ENCODE measurements at regions not wholly inside any gene's neighbourhood (a gene's known extent, or its start where the extent isn't known, plus 50 kb on each side); places are given as distances from the start of the nearest gene placed in this dataset.

GRCh38 chr21:25191141-25191540, 416.1 kb downstream of the MRPL39 start:
- no peak overlapping the region for H2BK5ac ChIP-seq (ENCODE audit: low read depth, low read length, poor library complexity, severe bottlenecking)
- H3K9me3 ChIP-seq (ENCODE audit: control insufficient read depth, insufficient read depth, low read length): no peaks in the 10 kb centered on the region
- no peak overlapping the region for H3K4me2 ChIP-seq (ENCODE audit: low read depth, low read length)
- H3K4me3 ChIP-seq (ENCODE audit: insufficient read depth, low read depth, low read length): no peak overlapping the region
- H3K27me3 ChIP-seq (ENCODE audit: control insufficient read depth, insufficient read depth, low read length): no peaks in the 10 kb centered on the region
- intact Hi-C loops (cut with micrococcal nuclease) (no loop called here), dilution Hi-C loops (cut with HindIII; ENCODE audit: low sequenced_read_pairs, unreplicated experiment) (no loop called here), in situ Hi-C loops (cut with MboI; ENCODE audit: low sequenced_read_pairs) (no loop called here)
- H4K5ac ChIP-seq (ENCODE audit: low read depth, low read length): no peak overlapping the region
- H3K9me1 ChIP-seq (ENCODE audit: insufficient read depth, low read length): no peaks in the 10 kb centered on the region
- H3K18ac ChIP-seq (ENCODE audit: low read depth, low read length): no peak overlapping the region
- ATAC-seq (ENCODE audit: low read depth) (no peak), DNase-seq (no peak)
- H3K4me1 ChIP-seq (ENCODE audit: control insufficient read depth, insufficient read depth, low read length): no peaks in the 10 kb centered on the region
- H4K20me1 ChIP-seq (ENCODE audit: insufficient read depth, low read length): no peaks in the 10 kb centered on the region
- no peaks in the 10 kb centered on the region for H3K36me3 ChIP-seq (ENCODE audit: control insufficient read depth, insufficient read depth, low read length)
- no peak overlapping the region for H2AFZ ChIP-seq (replicated peaks; ENCODE audit: low read length, poor library complexity)
- no peak overlapping the region for H3K56ac ChIP-seq (ENCODE audit: extremely low read depth, insufficient read depth, low read length)
- ChIA-PET CTCF (interaction anchor here (0.5 kb wide), 1 partner anchor 92 kb away, joined by 4 read pairs; no protein-coding TSS in a partner anchor), POLR2A (ENCODE audit: unreplicated experiment) (no interaction called here)
- H2BK15ac ChIP-seq (ENCODE audit: low read depth, low read length): no peak overlapping the region
- TF ChIP-seq CHD1 (IDR thresholded peaks at IDR 0.05; ENCODE audit: low read depth, low read length) (no peak), ELK1 (IDR thresholded peaks at IDR 0.05; ENCODE audit: borderline replicate concordance, low read depth, low read length) (no peak), NFE2L2 (IDR thresholded peaks at IDR 0.05; ENCODE audit: low read depth, low read length) (no peak), SMC3 (IDR thresholded peaks at IDR 0.05; ENCODE audit: low read depth, low read length) (no peak), RFX5 (IDR thresholded peaks at IDR 0.05; ENCODE audit: low read depth, low read length) (no peak), FOS (IDR thresholded peaks at IDR 0.05; ENCODE audit: low read depth, low read length) (no peak), CTCF (conservative IDR thresholded peaks at IDR 0.05; ENCODE audit: low read depth, low read length) (no peak), CEBPB (IDR thresholded peaks at IDR 0.05; ENCODE audit: low read depth, low read length) (no peak), RCOR1 (IDR thresholded peaks at IDR 0.05; ENCODE audit: insufficient replicate concordance, low read length) (no peak), MAZ (IDR thresholded peaks at IDR 0.05; ENCODE audit: borderline replicate concordance, low read depth, low read length) (no peak), MXI1 (IDR thresholded peaks at IDR 0.05; ENCODE audit: borderline replicate concordance, low read depth, low read length) (no peak), RAD21 (IDR thresholded peaks at IDR 0.05; ENCODE audit: low read length) (no peak), MAFK (IDR thresholded peaks at IDR 0.05; ENCODE audit: low read depth, low read length) (no peak), BHLHE40 (IDR thresholded peaks at IDR 0.05; ENCODE audit: low read depth, low read length) (no peak), POLR2A (IDR thresholded peaks at IDR 0.05; ENCODE audit: low read depth, low read length) (no peak)
- no peak overlapping the region for H2BK120ac ChIP-seq (ENCODE audit: low read depth, low read length)
- H2AK5ac ChIP-seq (ENCODE audit: low read depth, low read length): no peak overlapping the region
- no peak overlapping the region for H2AK9ac ChIP-seq (replicated peaks; ENCODE audit: low read depth, low read length, poor library complexity)
- no peak overlapping the region for H3K14ac ChIP-seq (replicated peaks; ENCODE audit: low read depth, low read length)
- no peak overlapping the region for H3K4ac ChIP-seq (ENCODE audit: low read depth, low read length)
- no peak overlapping the region for H4K8ac ChIP-seq (ENCODE audit: low read depth in 2 of 2, low read length in 2 of 2)
- no peak overlapping the region for H3K9ac ChIP-seq (ENCODE audit: low read depth, low read length)
- no TSS peak for BruUV-seq (replicated peaks)
- no peaks in the 10 kb centered on the region for H3K79me1 ChIP-seq (ENCODE audit: low read depth in 1 of 2, low read length in 2 of 2)
- H3K23ac ChIP-seq (ENCODE audit: low read depth, low read length): no peak overlapping the region
- no peak overlapping the region for H4K91ac ChIP-seq (ENCODE audit: insufficient read depth, low read depth, low read length)
- H3K27ac ChIP-seq (ENCODE audit: insufficient read depth, low read length): no peak overlapping the region
- no peak overlapping the region for H2BK20ac ChIP-seq (ENCODE audit: low read depth, low read length)

Data from IMR-90 (cell line).